ENCODE measurements at regions not wholly inside any gene's neighbourhood (a gene's known extent, or its start where the extent isn't known, plus 50 kb on each side); places are given as distances from the start of the nearest gene placed in this dataset.

DNA sequence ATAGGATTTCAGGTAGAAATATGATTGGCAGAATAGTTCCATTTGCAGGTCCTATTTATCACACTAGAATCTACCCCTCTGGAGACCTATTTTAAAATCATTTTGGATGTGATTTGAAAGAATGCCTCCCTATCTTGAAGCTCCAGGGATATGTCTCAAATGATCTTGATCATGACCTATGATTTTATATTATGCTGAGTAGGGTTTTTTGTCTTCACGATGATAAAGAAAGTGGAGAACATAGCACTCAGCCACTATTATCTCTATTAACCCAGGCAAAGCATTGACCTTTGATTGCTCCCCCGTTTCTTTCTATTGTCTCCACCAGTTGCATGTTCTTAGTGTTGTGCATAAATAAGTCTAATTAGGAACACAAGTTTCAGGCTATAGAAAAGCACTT, 307.9 kb downstream of the BLID start:
- no peaks in the 10 kb centered on the region for H4K20me1 ChIP-seq (ENCODE audit: insufficient read depth)
- no peaks in the 10 kb centered on the region for H3K9me3 ChIP-seq (ENCODE audit: low read length)
- no peaks in the 10 kb centered on the region for H3K9me2 ChIP-seq (ENCODE audit: insufficient read depth, low read length)
- no peak overlapping the region for H3K27ac ChIP-seq (ENCODE audit: low read length)
- H3F3A ChIP-seq (ENCODE audit: insufficient read depth, low read length, poor library complexity, severe bottlenecking), result no peaks in the 10 kb centered on the region
- no peaks in the 10 kb centered on the region for H3K79me2 ChIP-seq (replicated peaks; ENCODE audit: insufficient read depth, low read length)
- H3K36me3 ChIP-seq (ENCODE audit: insufficient read depth, low read length), result no peaks in the 10 kb centered on the region
- H3K9ac ChIP-seq (ENCODE audit: low read length), result no peak overlapping the region
- TF ChIP-seq RAD21 (conservative IDR thresholded peaks at IDR 0.05) (no peak), POLR2AphosphoS5 (IDR thresholded peaks at IDR 0.05) (no peak), TAF1 (IDR thresholded peaks at IDR 0.05; ENCODE audit: low read depth) (no peak), MXI1 (conservative IDR thresholded peaks at IDR 0.05; ENCODE audit: poor library complexity, severe bottlenecking) (no peak), EP300 (conservative IDR thresholded peaks at IDR 0.05; ENCODE audit: poor library complexity, severe bottlenecking) (no peak), EZH2 (IDR thresholded peaks at IDR 0.05; ENCODE audit: borderline replicate concordance, insufficient read depth, low read length, poor library complexity, severe bottlenecking) (no peak)
- TF ChIP-seq, protein P1, sequence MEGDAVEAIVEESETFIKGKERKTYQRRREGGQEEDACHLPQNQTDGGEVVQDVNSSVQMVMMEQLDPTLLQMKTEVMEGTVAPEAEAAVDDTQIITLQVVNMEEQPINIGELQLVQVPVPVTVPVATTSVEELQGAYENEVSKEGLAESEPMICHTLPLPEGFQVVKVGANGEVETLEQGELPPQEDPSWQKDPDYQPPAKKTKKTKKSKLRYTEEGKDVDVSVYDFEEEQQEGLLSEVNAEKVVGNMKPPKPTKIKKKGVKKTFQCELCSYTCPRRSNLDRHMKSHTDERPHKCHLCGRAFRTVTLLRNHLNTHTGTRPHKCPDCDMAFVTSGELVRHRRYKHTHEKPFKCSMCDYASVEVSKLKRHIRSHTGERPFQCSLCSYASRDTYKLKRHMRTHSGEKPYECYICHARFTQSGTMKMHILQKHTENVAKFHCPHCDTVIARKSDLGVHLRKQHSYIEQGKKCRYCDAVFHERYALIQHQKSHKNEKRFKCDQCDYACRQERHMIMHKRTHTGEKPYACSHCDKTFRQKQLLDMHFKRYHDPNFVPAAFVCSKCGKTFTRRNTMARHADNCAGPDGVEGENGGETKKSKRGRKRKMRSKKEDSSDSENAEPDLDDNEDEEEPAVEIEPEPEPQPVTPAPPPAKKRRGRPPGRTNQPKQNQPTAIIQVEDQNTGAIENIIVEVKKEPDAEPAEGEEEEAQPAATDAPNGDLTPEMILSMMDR (IDR thresholded peaks at IDR 0.05; ENCODE audit: poor library complexity, severe bottlenecking), result no peak
- TF ChIP-seq, protein P2, sequence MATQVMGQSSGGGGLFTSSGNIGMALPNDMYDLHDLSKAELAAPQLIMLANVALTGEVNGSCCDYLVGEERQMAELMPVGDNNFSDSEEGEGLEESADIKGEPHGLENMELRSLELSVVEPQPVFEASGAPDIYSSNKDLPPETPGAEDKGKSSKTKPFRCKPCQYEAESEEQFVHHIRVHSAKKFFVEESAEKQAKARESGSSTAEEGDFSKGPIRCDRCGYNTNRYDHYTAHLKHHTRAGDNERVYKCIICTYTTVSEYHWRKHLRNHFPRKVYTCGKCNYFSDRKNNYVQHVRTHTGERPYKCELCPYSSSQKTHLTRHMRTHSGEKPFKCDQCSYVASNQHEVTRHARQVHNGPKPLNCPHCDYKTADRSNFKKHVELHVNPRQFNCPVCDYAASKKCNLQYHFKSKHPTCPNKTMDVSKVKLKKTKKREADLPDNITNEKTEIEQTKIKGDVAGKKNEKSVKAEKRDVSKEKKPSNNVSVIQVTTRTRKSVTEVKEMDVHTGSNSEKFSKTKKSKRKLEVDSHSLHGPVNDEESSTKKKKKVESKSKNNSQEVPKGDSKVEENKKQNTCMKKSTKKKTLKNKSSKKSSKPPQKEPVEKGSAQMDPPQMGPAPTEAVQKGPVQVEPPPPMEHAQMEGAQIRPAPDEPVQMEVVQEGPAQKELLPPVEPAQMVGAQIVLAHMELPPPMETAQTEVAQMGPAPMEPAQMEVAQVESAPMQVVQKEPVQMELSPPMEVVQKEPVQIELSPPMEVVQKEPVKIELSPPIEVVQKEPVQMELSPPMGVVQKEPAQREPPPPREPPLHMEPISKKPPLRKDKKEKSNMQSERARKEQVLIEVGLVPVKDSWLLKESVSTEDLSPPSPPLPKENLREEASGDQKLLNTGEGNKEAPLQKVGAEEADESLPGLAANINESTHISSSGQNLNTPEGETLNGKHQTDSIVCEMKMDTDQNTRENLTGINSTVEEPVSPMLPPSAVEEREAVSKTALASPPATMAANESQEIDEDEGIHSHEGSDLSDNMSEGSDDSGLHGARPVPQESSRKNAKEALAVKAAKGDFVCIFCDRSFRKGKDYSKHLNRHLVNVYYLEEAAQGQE (IDR thresholded peaks at IDR 0.05; ENCODE audit: borderline replicate concordance), result no peak
- no peak overlapping the region for H2AFZ ChIP-seq (ENCODE audit: low read depth, low read length)
- H3K4me2 ChIP-seq (ENCODE audit: low read length), result no peak overlapping the region
- no peaks in the 10 kb centered on the region for H3K27me3 ChIP-seq (ENCODE audit: insufficient read depth, low read depth, low read length)
- no peak overlapping the region for H3K4me3 ChIP-seq (ENCODE audit: low read length)

DNA sequence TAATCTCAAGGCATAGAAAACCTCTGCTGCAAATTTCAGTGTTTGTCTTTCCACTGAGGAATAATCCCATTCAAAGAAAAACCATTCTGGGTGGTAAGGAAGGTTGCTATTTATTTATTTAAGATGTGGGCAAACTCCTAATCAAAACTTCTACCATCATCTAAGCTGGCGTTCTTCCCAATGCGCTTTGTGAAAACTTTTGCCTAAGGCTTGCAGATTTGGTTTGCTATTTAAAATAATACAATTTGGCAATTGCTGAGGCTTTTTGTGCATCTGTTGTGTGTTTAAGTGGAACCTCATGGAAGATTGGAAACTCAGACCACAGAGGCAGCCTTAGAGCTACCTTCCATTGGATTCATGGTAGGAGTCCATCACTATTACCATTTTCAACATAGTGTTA, 309.0 kb downstream of the BLID start:
- Histone ChIP-seq H2AFZ (ENCODE audit: low read depth, low read length) (no peak overlapping the region), H3K9ac (ENCODE audit: low read length) (no peak overlapping the region), H3F3A (ENCODE audit: insufficient read depth, low read length, poor library complexity, severe bottlenecking) (no peaks in the 10 kb centered on the region), H3K27me3 (ENCODE audit: insufficient read depth, low read depth, low read length) (no peaks in the 10 kb centered on the region), H3K9me2 (ENCODE audit: insufficient read depth, low read length) (no peaks in the 10 kb centered on the region), H3K9me3 (ENCODE audit: low read length) (no peaks in the 10 kb centered on the region), H3K36me3 (ENCODE audit: insufficient read depth, low read length) (no peaks in the 10 kb centered on the region), H3K79me2 (replicated peaks; ENCODE audit: insufficient read depth, low read length) (no peaks in the 10 kb centered on the region), H3K4me3 (ENCODE audit: low read length) (no peak overlapping the region), H3K27ac (ENCODE audit: low read length) (no peak overlapping the region), H3K4me2 (ENCODE audit: low read length) (no peak overlapping the region), H4K20me1 (ENCODE audit: insufficient read depth) (no peaks in the 10 kb centered on the region)
- TF ChIP-seq POLR2AphosphoS5 (IDR thresholded peaks at IDR 0.05), result no peak
- no peak for TF ChIP-seq EZH2 (IDR thresholded peaks at IDR 0.05; ENCODE audit: borderline replicate concordance, insufficient read depth, low read length, poor library complexity, severe bottlenecking)
- TF ChIP-seq, protein P1 (IDR thresholded peaks at IDR 0.05; ENCODE audit: poor library complexity, severe bottlenecking), result no peak
- no peak for TF ChIP-seq MXI1 (conservative IDR thresholded peaks at IDR 0.05; ENCODE audit: poor library complexity, severe bottlenecking)
- no peak for TF ChIP-seq EP300 (conservative IDR thresholded peaks at IDR 0.05; ENCODE audit: poor library complexity, severe bottlenecking)
- TF ChIP-seq, protein P2 (IDR thresholded peaks at IDR 0.05; ENCODE audit: borderline replicate concordance), result no peak
- no peak for TF ChIP-seq RAD21 (conservative IDR thresholded peaks at IDR 0.05)
- no peak for TF ChIP-seq TAF1 (IDR thresholded peaks at IDR 0.05; ENCODE audit: low read depth)
- TF ChIP-seq SMC3 (conservative IDR thresholded peaks at IDR 0.05; ENCODE audit: poor library complexity), result no peak

Measured in neural cell (in vitro differentiated cells).